Neuronal stem cell (in vitro differentiated cells): ENCODE measurements at regions not wholly inside any gene's neighbourhood (a gene's known extent, or its start where the extent isn't known, plus 50 kb on each side); places are given as distances from the start of the nearest gene placed in this dataset.

ENCODE experiments used
- DNase-seq: peaks from one replicate; pipeline ENCODE4 v3.0.0-alpha.2; 2013; ENCODE audit warnings: low spot score
- H2AFZ ChIP-seq: one replicate; pipeline ENCODE4 v1.6.1; 2013; ENCODE audit warnings: mild to moderate bottlenecking, low read length, inconsistent platforms
- H2AK5ac ChIP-seq: 2 replicates; pipeline ENCODE4 v1.6.1; 2013; ENCODE audit warnings: low read depth, mild to moderate bottlenecking, inconsistent platforms, low read length, moderate library complexity, mixed read lengths
- H2BK120ac ChIP-seq: 2 replicates; pipeline ENCODE4 v1.6.1; 2013; ENCODE audit warnings: low read depth, mild to moderate bottlenecking, inconsistent platforms, low read length, moderate library complexity, mixed read lengths
- H2BK12ac ChIP-seq: one replicate; pipeline ENCODE4 v1.6.1; 2013; ENCODE audit warnings: low read length, inconsistent platforms
- H2BK15ac ChIP-seq: 2 replicates; pipeline ENCODE4 v1.6.1; 2013; ENCODE audit warnings: mild to moderate bottlenecking, low read length, inconsistent platforms, mixed read lengths
- H2BK5ac ChIP-seq: one replicate; pipeline ENCODE4 v1.6.1; 2013; ENCODE audit warnings: inconsistent platforms, mild to moderate bottlenecking, low read length, moderate library complexity
- H3K14ac ChIP-seq: one replicate; pipeline ENCODE4 v1.6.1; 2013; ENCODE audit warnings: low read length, inconsistent platforms
- H3K18ac ChIP-seq: 2 replicates; pipeline ENCODE4 v1.6.1; 2013; ENCODE audit warnings: low read length, inconsistent platforms
- H3K23ac ChIP-seq: 2 replicates; pipeline ENCODE4 v1.6.1; 2013; ENCODE audit warnings: low read depth, mild to moderate bottlenecking, mixed read lengths, low read length, inconsistent platforms; ENCODE audit not compliant: poor library complexity
- H3K27ac ChIP-seq: replicated peaks from 3 replicates; pipeline ENCODE4 v1.5.1; 2013; ENCODE audit warnings: low read length, inconsistent platforms
- H3K27me3 ChIP-seq, 3 experiments: 2 replicates each; pipeline ENCODE4 v1.6.1; 2013; ENCODE audit warnings: low read length in 3 of 3, mild to moderate bottlenecking in 2 of 3, inconsistent platforms in 1 of 3, low read depth in 1 of 3, mixed read lengths in 1 of 3, moderate library complexity in 1 of 3; ENCODE audit not compliant: control insufficient read depth in 3 of 3, insufficient read depth in 3 of 3
- H3K36me3 ChIP-seq, 2 donors: replicated peaks in 1 of 2; 2 replicates each; pipeline ENCODE4 v1.6.1; 2013; ENCODE audit warnings: low read length in 2 of 2; ENCODE audit not compliant: control insufficient read depth in 2 of 2, insufficient read depth in 2 of 2
- H3K4ac ChIP-seq: 2 replicates; pipeline ENCODE4 v1.6.1; 2013; ENCODE audit warnings: inconsistent platforms, mild to moderate bottlenecking, low read length, moderate library complexity
- H3K4me1 ChIP-seq, 2 donors: 1 replicate in 1 of 2; 2 replicates in 1 of 2; pipeline ENCODE4 v1.6.1; 2013; ENCODE audit warnings: low read length in 2 of 2, low read depth in 1 of 2; ENCODE audit not compliant: control insufficient read depth in 2 of 2, insufficient read depth in 1 of 2
- H3K4me2 ChIP-seq: one replicate; pipeline ENCODE4 v1.6.1; 2013; ENCODE audit warnings: mild to moderate bottlenecking, low read length, inconsistent platforms; ENCODE audit not compliant: insufficient read depth, poor library complexity, severe bottlenecking
- H3K4me3 ChIP-seq, 2 donors: 2 replicates each; pipeline ENCODE4 v1.5.1; 2013; ENCODE audit warnings: low read length in 2 of 2, mild to moderate bottlenecking in 2 of 2, inconsistent platforms in 1 of 2, moderate library complexity in 1 of 2
- H3K79me1 ChIP-seq: one replicate; pipeline ENCODE4 v1.6.1; 2013; ENCODE audit warnings: low read depth, mild to moderate bottlenecking, inconsistent platforms, low read length, moderate library complexity
- H3K9ac ChIP-seq: one replicate; pipeline ENCODE4 v1.6.1; 2013; ENCODE audit warnings: mild to moderate bottlenecking, low read depth, low read length, inconsistent platforms; ENCODE audit not compliant: poor library complexity
- H3K9me3 ChIP-seq, 2 donors: replicated peaks in 1 of 2; 2 replicates each; pipeline versions ENCODE3 to v1.6.1; 2013; ENCODE audit warnings: low read length in 2 of 2, mild to moderate bottlenecking in 2 of 2, inconsistent platforms in 1 of 2, low read depth in 1 of 2, mixed read lengths in 1 of 2, moderate library complexity in 1 of 2; ENCODE audit not compliant: control insufficient read depth in 2 of 2, insufficient read depth in 1 of 2
- H4K8ac ChIP-seq: one replicate; pipeline ENCODE4 v1.6.1; 2013; ENCODE audit warnings: low read depth, mild to moderate bottlenecking, inconsistent platforms, low read length, moderate library complexity
- H4K91ac ChIP-seq: one replicate; pipeline ENCODE4 v1.6.1; 2013; ENCODE audit warnings: low read length, low read depth, mild to moderate bottlenecking, inconsistent platforms; ENCODE audit not compliant: poor library complexity
- WGBS, 2 donors: extraction: QIAGEN DNeasy Blood & Tissue Kit; methylation state at CpG; one replicate each; pipeline ENCODE4 v1.1.7; 2013; ENCODE audit warnings: missing lambda C conversion rate in 2 of 2, mixed read lengths in 1 of 2; ENCODE audit not compliant: insufficient read length in 2 of 2, insufficient replicate concordance in 1 of 2; ENCODE audit errors: extremely low coverage in 2 of 2; 5-methylcytosine and 5-hydroxymethylcytosine counted together

- no peak overlapping the region for H3K27ac ChIP-seq
- no peaks in the 10 kb centered on the region for H3K79me1 ChIP-seq
- no peak overlapping the region for H4K91ac ChIP-seq
- H2BK15ac ChIP-seq: no peak overlapping the region
- H3K4ac ChIP-seq: no peak overlapping the region
- H2AFZ ChIP-seq: no peak overlapping the region
- H3K36me3 ChIP-seq: no peaks in the 10 kb centered on the region
- no peak overlapping the region for H3K18ac ChIP-seq
- no peak overlapping the region for H4K8ac ChIP-seq
- no peak overlapping the region for H2BK120ac ChIP-seq
- no peak overlapping the region for H3K23ac ChIP-seq
- H3K4me3 ChIP-seq: no peak overlapping the region
- no peaks in the 10 kb centered on the region for H3K4me1 ChIP-seq
- H2AK5ac ChIP-seq: no peak overlapping the region
- no peaks in the 10 kb centered on the region for H3K9me3 ChIP-seq
- no peak overlapping the region for H2BK5ac ChIP-seq
- no peaks in the 10 kb centered on the region for H3K27me3 ChIP-seq
- no CpG with 5 or more reads among the region's 4 CpGs for WGBS, 2 donors
- H3K14ac ChIP-seq: no peak overlapping the region
- no peak overlapping the region for H3K9ac ChIP-seq
- no peak overlapping the region for H3K4me2 ChIP-seq
- no peak overlapping the region for H2BK12ac ChIP-seq
- no peak for DNase-seq
Measured at GRCh38 chr6:85063611-85064010, 299.2 kb upstream of the TBX18 start.

- no peak overlapping the region for H2BK5ac ChIP-seq
- no peaks in the 10 kb centered on the region for H3K27me3 ChIP-seq
- no peak overlapping the region for H2AK5ac ChIP-seq
- H2AFZ ChIP-seq: no peak overlapping the region
- H3K23ac ChIP-seq: no peak overlapping the region
- no peak overlapping the region for H3K18ac ChIP-seq
- H3K4me3 ChIP-seq: no peak overlapping the region
- H3K79me1 ChIP-seq: no peaks in the 10 kb centered on the region
- no peak overlapping the region for H3K27ac ChIP-seq
- H4K8ac ChIP-seq: no peak overlapping the region
- H4K91ac ChIP-seq: no peak overlapping the region
- DNase-seq: no peak
- no CpG with 5 or more reads among the region's 2 CpGs for WGBS, 2 donors
- no peak overlapping the region for H3K4ac ChIP-seq
- no peaks in the 10 kb centered on the region for H3K9me3 ChIP-seq
- no peak overlapping the region for H3K9ac ChIP-seq
- H2BK120ac ChIP-seq: no peak overlapping the region
- H2BK15ac ChIP-seq: no peak overlapping the region
- no peaks in the 10 kb centered on the region for H3K4me1 ChIP-seq
- no peak overlapping the region for H3K4me2 ChIP-seq
- no peaks in the 10 kb centered on the region for H3K36me3 ChIP-seq
- H2BK12ac ChIP-seq: no peak overlapping the region
- H3K14ac ChIP-seq: no peak overlapping the region
Measured at GRCh38 chr6:85062884-85063283, 298.5 kb upstream of the TBX18 start.

- no peak overlapping the region for H2BK5ac ChIP-seq
- H3K4me3 ChIP-seq: no peak overlapping the region
- no peak overlapping the region for H3K27ac ChIP-seq
- no peaks in the 10 kb centered on the region for H3K79me1 ChIP-seq
- H3K23ac ChIP-seq: no peak overlapping the region
- H3K36me3 ChIP-seq: no peaks in the 10 kb centered on the region
- H2BK12ac ChIP-seq: no peak overlapping the region
- H4K91ac ChIP-seq: no peak overlapping the region
- no peak overlapping the region for H3K18ac ChIP-seq
- no CpG with 5 or more reads among the region's 2 CpGs for WGBS, 2 donors
- H3K4ac ChIP-seq: no peak overlapping the region
- H3K9ac ChIP-seq: no peak overlapping the region
- H4K8ac ChIP-seq: no peak overlapping the region
- H3K9me3 ChIP-seq: no peaks in the 10 kb centered on the region
- no peaks in the 10 kb centered on the region for H3K4me1 ChIP-seq
- no peak overlapping the region for H3K4me2 ChIP-seq
- DNase-seq: no peak
- no peak overlapping the region for H2AFZ ChIP-seq
- H3K27me3 ChIP-seq: no peaks in the 10 kb centered on the region
- no peak overlapping the region for H2BK15ac ChIP-seq
- H2BK120ac ChIP-seq: no peak overlapping the region
- H3K14ac ChIP-seq: no peak overlapping the region
- H2AK5ac ChIP-seq: no peak overlapping the region
Measured at GRCh38 chr6:85058806-85059205, 294.4 kb upstream of the TBX18 start.

GRCh38 chr6:85050149-85050548 is 285.8 kb upstream of the TBX18 start:
- no peaks in the 10 kb centered on the region for H3K36me3 ChIP-seq
- H3K23ac ChIP-seq: no peak overlapping the region
- no peak overlapping the region for H2BK12ac ChIP-seq
- no peaks in the 10 kb centered on the region for H3K79me1 ChIP-seq
- no peak overlapping the region for H3K4me2 ChIP-seq
- H2AFZ ChIP-seq: no peak overlapping the region
- no peak overlapping the region for H3K4me3 ChIP-seq
- H2BK120ac ChIP-seq: no peak overlapping the region
- H2BK15ac ChIP-seq: no peak overlapping the region
- no peak for DNase-seq
- no peak overlapping the region for H3K9ac ChIP-seq
- no peaks in the 10 kb centered on the region for H3K9me3 ChIP-seq
- H3K4ac ChIP-seq: no peak overlapping the region
- no peak overlapping the region for H4K91ac ChIP-seq
- no peak overlapping the region for H2BK5ac ChIP-seq
- no peak overlapping the region for H2AK5ac ChIP-seq
- no peaks in the 10 kb centered on the region for H3K4me1 ChIP-seq
- H3K18ac ChIP-seq: no peak overlapping the region
- no peaks in the 10 kb centered on the region for H3K27me3 ChIP-seq
- no peak overlapping the region for H4K8ac ChIP-seq
- H3K14ac ChIP-seq: no peak overlapping the region
- H3K27ac ChIP-seq: no peak overlapping the region
